Adrenal gland (tissue), 9 donors: ENCODE measurements at regions not wholly inside any gene's neighbourhood (a gene's known extent, or its start where the extent isn't known, plus 50 kb on each side); places are given as distances from the start of the nearest gene placed in this dataset.

Experiments used
- DNase-seq, 7 donors: peaks; one replicate each; pipeline ENCODE4 v3.0.0-alpha.2; 2019 to 2020
- H3K27ac ChIP-seq, 5 donors: fragments of 200-600 bp; sonication (generic) in 4 of 5; 1 replicate in 3 of 5; 2 replicates in 2 of 5; pipeline versions ENCODE4 v1.5.1 to v1.8.0; 2016 to 2020; ENCODE audit warnings: mild to moderate bottlenecking in 1 of 5
- H3K27me3 ChIP-seq: fragments of 200-600 bp; 2 replicates; pipeline ENCODE4 v1.8.0; 2021
- H3K36me3 ChIP-seq, 2 donors: fragments of 200-600 bp; replicated peaks in 1 of 2; 1 replicate in 1 of 2; 2 replicates in 1 of 2; pipeline versions ENCODE4 v1.5.1 to v1.8.0; 2018 to 2022
- H3K4me1 ChIP-seq, 2 donors: fragments of 200-600 bp; replicated peaks in 1 of 2; 1 replicate in 1 of 2; 2 replicates in 1 of 2; pipeline versions ENCODE4 v1.5.1 to v1.8.0; 2018 to 2021
- H3K4me3 ChIP-seq, 4 donors: fragments of 200-600 bp; sonication (generic) in 3 of 4; one replicate each; pipeline ENCODE4 v1.5.1; 2016 to 2018
- H3K9me3 ChIP-seq, 3 donors: fragments of 200-600 bp; sonication (generic) in 1 of 3; replicated peaks in 1 of 3; 1 replicate in 2 of 3; 2 replicates in 1 of 3; pipeline versions ENCODE4 v1.5.1 to v1.8.0; 2016 to 2021
- POLR2A ChIP-seq, 2 donors: fragments of 450-650 bp; IDR thresholded peaks; one replicate each; pipeline ENCODE4 v1.6.1; 2017; ENCODE audit warnings: antibody characterized with exemption in 2 of 2, mild to moderate bottlenecking in 2 of 2, moderate library complexity in 1 of 2
- WGBS, 4 donors: extraction: QIAGEN DNeasy Blood & Tissue Kit in 2 of 4; methylation state at CpG; one replicate each; pipeline versions ENCODE4 v1.1.5 to v1.1.7; 2013 to 2017; 5-methylcytosine and 5-hydroxymethylcytosine counted together
- intact Hi-C, 2 donors: fragments of 100-400 bp; cut with DNase I; formaldehyde crosslinking; loops; one replicate each; pipeline versions ENCODE4 v1.14.1 to v1.15.0; 2022 to 2023
- TF ChIP-seq, protein P1 (sequence below), 6 experiments: fragments of 450-650 bp in 4 of 6; fragments of 200-600 bp in 2 of 6; sonication (generic) in 1 of 6; IDR thresholded peaks; 1 replicate in 5 of 6; 2 replicates in 1 of 6; pipeline versions ENCODE4 v1.5.1 to v1.8.0; 2016 to 2021; ENCODE audit warnings: antibody characterized with exemption in 6 of 6, mild to moderate bottlenecking in 2 of 6, moderate library complexity in 1 of 6
- donor health status: healthy with polysubstance abuse.
- donor health status: Bipolar disorder and iron deficiency.
- donor health status: DM: yes; HTN: yes; CAD: no.
- donor health status: DM: no; HTN: no; CAD: no.
- donor health status: DM: no; HTN: no; CAD: no.

DNA sequence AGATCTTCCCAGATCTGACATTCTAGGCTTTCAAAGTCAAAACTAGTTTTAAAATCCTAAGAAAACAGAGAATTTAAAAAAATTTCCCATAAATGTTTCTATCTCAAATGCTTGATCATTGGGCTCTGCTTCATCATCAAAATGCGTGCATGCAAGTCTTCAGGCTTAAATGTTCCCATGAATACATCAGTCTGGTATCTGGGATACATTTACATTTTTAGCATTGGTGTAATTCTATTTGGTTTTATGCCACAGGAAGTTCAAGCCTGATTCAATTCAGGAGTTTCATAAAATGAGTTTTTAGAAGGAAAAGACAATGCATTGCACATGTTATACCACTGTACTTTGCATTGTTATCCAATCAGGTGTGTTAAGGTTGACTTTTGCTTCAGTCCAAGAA, 336.4 kb downstream of the PCNX1 start:
- Histone ChIP-seq H3K9me3 (no peaks in the 10 kb centered on the region), H3K36me3 (no peaks in the 10 kb centered on the region), H3K4me3 (no peak overlapping the region), H3K27ac (no peak overlapping the region), H3K4me1 (peaks cover 4 to 12% of the 10 kb centered on the region in 2 donors), H3K27me3 (no peaks in the 10 kb centered on the region)
- 93 to 100% (median 96%) methylated on average over 1 of the region's 1 CpG for WGBS, 4 donors
- TF ChIP-seq, protein P1, sequence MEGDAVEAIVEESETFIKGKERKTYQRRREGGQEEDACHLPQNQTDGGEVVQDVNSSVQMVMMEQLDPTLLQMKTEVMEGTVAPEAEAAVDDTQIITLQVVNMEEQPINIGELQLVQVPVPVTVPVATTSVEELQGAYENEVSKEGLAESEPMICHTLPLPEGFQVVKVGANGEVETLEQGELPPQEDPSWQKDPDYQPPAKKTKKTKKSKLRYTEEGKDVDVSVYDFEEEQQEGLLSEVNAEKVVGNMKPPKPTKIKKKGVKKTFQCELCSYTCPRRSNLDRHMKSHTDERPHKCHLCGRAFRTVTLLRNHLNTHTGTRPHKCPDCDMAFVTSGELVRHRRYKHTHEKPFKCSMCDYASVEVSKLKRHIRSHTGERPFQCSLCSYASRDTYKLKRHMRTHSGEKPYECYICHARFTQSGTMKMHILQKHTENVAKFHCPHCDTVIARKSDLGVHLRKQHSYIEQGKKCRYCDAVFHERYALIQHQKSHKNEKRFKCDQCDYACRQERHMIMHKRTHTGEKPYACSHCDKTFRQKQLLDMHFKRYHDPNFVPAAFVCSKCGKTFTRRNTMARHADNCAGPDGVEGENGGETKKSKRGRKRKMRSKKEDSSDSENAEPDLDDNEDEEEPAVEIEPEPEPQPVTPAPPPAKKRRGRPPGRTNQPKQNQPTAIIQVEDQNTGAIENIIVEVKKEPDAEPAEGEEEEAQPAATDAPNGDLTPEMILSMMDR (IDR thresholded peaks at IDR 0.05): no peak
- TF ChIP-seq POLR2A (IDR thresholded peaks at IDR 0.05): no peak
- DNase-seq: no peak
- intact Hi-C loops: no loop called here

DNA sequence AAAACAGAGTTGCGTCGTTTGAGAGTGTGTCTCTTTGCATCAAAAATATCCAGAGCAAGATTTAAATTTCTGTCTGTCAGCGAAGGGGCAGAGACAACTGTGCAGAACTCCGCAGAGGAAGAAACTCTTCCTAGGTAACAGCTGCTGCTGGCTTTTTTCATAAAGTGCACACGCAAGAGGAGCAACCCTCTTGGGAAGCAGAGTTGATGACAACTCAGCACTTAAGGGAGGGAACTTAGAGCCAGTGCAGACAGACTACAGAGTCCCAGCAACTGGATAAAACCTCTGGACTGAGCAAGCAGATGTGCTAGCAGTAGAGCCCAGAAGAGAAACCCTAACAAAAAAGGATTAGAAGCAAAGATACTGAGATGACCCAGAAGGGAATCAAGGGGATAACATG, 337.1 kb downstream of the PCNX1 start:
- H3K9me3 ChIP-seq: no peaks in the 10 kb centered on the region
- DNase-seq: no peak
- no peak overlapping the region for H3K27ac ChIP-seq
- no peak for TF ChIP-seq POLR2A (IDR thresholded peaks at IDR 0.05)
- TF ChIP-seq, protein P1 (IDR thresholded peaks at IDR 0.05): no peak
- intact Hi-C loops: no loop called here
- 74 to 94% (median 85%) methylated on average over 5 of the region's 5 CpGs for WGBS, 4 donors
- peaks cover 4 to 12% of the 10 kb centered on the region in 2 donors for H3K4me1 ChIP-seq
- H3K36me3 ChIP-seq: no peaks in the 10 kb centered on the region
- no peak overlapping the region for H3K4me3 ChIP-seq
- H3K27me3 ChIP-seq: no peaks in the 10 kb centered on the region

DNA sequence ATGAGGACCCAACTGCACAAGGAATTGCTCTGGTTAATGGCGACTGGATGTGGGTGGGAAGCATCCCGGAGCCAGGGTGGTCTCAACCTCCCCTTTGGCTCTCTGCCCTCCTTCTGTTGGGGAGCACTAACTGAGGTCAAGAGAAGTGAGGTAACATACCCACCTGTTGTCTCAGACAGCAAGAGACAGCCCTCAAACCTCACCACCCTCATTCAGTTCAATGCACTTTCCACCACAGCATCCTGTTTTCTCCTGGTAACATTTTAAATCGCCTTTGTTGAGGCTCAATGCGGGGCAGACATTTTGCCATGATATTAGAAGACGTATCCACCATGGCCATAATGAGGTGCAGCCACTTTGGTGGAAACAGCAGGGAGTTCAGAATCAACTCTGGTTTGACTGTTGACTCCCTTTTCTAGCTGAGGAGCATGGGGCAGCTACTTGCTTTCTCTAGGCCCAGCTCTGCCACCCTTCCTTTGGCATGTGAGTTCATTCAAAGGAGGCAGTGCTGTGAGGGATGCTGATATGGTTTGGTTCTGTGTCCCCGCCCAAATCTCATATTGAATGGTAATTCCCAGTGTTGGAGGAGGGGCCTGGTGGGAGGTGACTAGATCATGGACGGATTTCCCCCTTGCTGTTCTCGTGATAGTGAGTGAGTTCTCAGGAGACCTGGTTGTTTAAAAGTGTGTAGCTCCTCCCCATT, 338.6 kb downstream of the PCNX1 start:
- peaks cover 4 to 12% of the 10 kb centered on the region in 2 donors for H3K4me1 ChIP-seq
- no peaks in the 10 kb centered on the region for H3K27me3 ChIP-seq
- no peak overlapping the region for H3K4me3 ChIP-seq
- TF ChIP-seq POLR2A (IDR thresholded peaks at IDR 0.05): no peak
- TF ChIP-seq, protein P1 (IDR thresholded peaks at IDR 0.05): no peak
- DNase-seq: no peak
- 93 to 98% (median 96%) methylated on average over 7 to 8 of the region's 8 CpGs for WGBS, 4 donors
- H3K9me3 ChIP-seq: no peaks in the 10 kb centered on the region
- no peaks in the 10 kb centered on the region for H3K36me3 ChIP-seq
- no peak overlapping the region for H3K27ac ChIP-seq
- intact Hi-C loops: no loop called here

DNA sequence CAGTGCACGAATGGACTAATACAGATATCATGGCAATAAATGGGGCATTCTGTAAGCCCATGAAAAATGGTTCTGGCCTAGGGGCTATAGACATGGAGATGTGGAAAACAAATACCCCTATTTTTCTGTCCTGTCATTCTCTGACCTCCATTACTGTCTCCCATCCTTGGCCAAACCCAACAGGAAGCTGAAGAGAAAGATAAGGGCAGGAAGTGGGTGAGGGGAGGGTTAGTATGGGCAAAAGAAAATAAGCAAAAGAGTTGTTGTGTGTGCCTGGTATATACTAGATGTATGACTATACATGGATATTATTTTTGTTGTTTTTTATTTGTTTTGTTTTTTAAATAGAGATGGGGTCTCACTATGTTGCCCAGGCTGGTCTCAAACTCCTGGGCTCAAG, 339.3 kb downstream of the PCNX1 start:
- WGBS, 4 donors: 72 to 100% (median 89%) methylated on average over 1 of the region's 1 CpG
- Histone ChIP-seq H3K36me3 (no peaks in the 10 kb centered on the region), H3K4me1 (peaks cover 4 to 12% of the 10 kb centered on the region in 2 donors), H3K9me3 (no peaks in the 10 kb centered on the region), H3K4me3 (no peak overlapping the region), H3K27ac (no peak overlapping the region), H3K27me3 (no peaks in the 10 kb centered on the region)
- TF ChIP-seq, protein P1 (IDR thresholded peaks at IDR 0.05): no peak
- no peak for TF ChIP-seq POLR2A (IDR thresholded peaks at IDR 0.05)
- intact Hi-C loops: no loop called here
- DNase-seq: no peak
